DOHH2 (cell line): ENCODE measurements at regions not wholly inside any gene's neighbourhood (a gene's known extent, or its start where the extent isn't known, plus 50 kb on each side); places are given as distances from the start of the nearest gene placed in this dataset.

Experiments used
- H3F3A ChIP-seq: fragments of 200-600 bp; sonication (generic), shearing (Covaris generic); 2 replicates; pipeline ENCODE4 v1.6.0; 2016; ENCODE audit warnings: antibody characterized with exemption, mild to moderate bottlenecking; ENCODE audit not compliant: control insufficient read depth, insufficient read depth
- H3K27ac ChIP-seq: fragments of 200-600 bp; sonication (generic); 2 replicates; pipeline ENCODE4 v1.5.1; 2014; ENCODE audit warnings: low read depth, mild to moderate bottlenecking, low read length, moderate library complexity
- H3K27me3 ChIP-seq: fragments of 200-600 bp; sonication (generic); 2 replicates; pipeline ENCODE4 v1.6.1; 2014; ENCODE audit warnings: mild to moderate bottlenecking, low read length, mixed read lengths; ENCODE audit not compliant: control insufficient read depth
- H3K36me3 ChIP-seq: fragments of 200-600 bp; sonication (generic); 2 replicates; pipeline ENCODE4 v1.6.1; 2014; ENCODE audit warnings: mild to moderate bottlenecking, low read length, moderate library complexity, mixed read lengths; ENCODE audit not compliant: control insufficient read depth
- H3K4me1 ChIP-seq: fragments of 200-600 bp; sonication (generic); 2 replicates; pipeline ENCODE4 v1.6.1; 2014; ENCODE audit warnings: mild to moderate bottlenecking, low read length, mixed read lengths; ENCODE audit not compliant: control insufficient read depth
- H3K4me2 ChIP-seq: fragments of 200-600 bp; sonication (generic); 2 replicates; pipeline ENCODE4 v1.6.0; 2014; ENCODE audit warnings: mild to moderate bottlenecking, low read length, moderate library complexity
- H3K4me3 ChIP-seq: fragments of 200-600 bp; sonication (generic); 2 replicates; pipeline ENCODE4 v1.5.1; 2014; ENCODE audit warnings: mild to moderate bottlenecking, low read length, mixed read lengths
- H3K79me2 ChIP-seq: fragments of 200-600 bp; sonication (generic); 2 replicates; pipeline ENCODE4 v1.6.1; 2014; ENCODE audit warnings: mild to moderate bottlenecking, low read length, mixed read lengths; ENCODE audit not compliant: control insufficient read depth
- H3K9me2 ChIP-seq: fragments of 200-600 bp; sonication (generic); replicated peaks from 2 replicates; pipeline ENCODE4 v1.6.1; 2014; ENCODE audit warnings: mild to moderate bottlenecking, low read length, mixed read lengths; ENCODE audit not compliant: control insufficient read depth
- H3K9me3 ChIP-seq: fragments of 200-600 bp; sonication (generic); 2 replicates; pipeline ENCODE4 v1.6.1; 2014; ENCODE audit warnings: antibody characterized with exemption, low read length, mixed read lengths; ENCODE audit not compliant: control insufficient read depth, insufficient read depth
- H4K20me1 ChIP-seq: fragments of 200-600 bp; sonication (generic); 2 replicates; pipeline ENCODE4 v1.6.0; 2014; ENCODE audit warnings: low read depth, mild to moderate bottlenecking, antibody characterized with exemption, low read length, moderate library complexity; ENCODE audit not compliant: control insufficient read depth, insufficient read depth
- EZH2phosphoT487 ChIP-seq: fragments of 200-600 bp; sonication (generic); IDR thresholded peaks from 2 replicates; pipeline ENCODE4 v1.6.1; 2017; ENCODE audit warnings: borderline replicate concordance, mild to moderate bottlenecking, antibody characterized with exemption, low read length, moderate library complexity, mixed read lengths
- TF ChIP-seq, protein P1 (sequence below): fragments of 200-600 bp; sonication (generic); IDR thresholded peaks from one replicate; pipeline ENCODE4 v1.5.1; 2014; ENCODE audit warnings: antibody characterized with exemption, mild to moderate bottlenecking, low read depth, low read length; ENCODE audit not compliant: poor library complexity, severe bottlenecking

DNA sequence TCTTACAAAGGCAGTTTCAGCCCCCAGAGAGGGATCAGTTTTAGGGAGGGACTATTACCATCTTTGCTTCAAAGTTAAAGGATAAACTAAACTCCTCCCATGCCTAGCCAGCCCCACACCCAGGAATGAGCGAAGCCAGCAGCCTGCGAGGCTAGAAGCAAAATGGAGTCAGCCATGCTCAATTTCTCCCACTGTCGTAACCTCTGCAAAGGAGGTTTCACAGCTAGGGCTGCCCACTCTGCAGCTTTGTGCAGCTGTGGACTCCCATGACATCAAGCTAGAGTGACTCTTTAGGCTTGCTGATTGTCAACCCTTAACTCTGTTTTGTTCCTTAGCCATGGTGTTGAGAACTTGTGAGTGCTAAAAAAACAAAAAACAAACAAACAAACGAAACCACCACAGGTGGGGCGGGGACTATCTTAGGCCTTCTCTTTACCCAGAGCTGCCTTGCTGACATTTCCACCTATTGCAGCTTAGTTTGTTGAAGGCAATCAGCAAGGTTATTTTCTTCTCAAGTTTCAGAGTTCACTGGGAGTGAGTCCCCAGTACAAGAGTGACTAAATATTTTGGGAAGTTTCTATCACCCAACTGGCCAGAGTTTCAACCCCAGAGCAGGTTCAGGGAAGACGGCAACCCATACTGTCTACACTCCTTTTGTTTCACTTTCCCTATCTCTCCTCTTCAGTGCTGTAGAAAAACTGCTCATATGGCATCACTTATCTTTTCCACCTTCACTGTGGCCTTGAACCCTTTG lies 592.1 kb downstream of the XIRP2 start:
- Histone ChIP-seq H3K9me2 (no peaks in the 10 kb centered on the region), H3K79me2 (no peaks in the 10 kb centered on the region), H3K27me3 (no peaks in the 10 kb centered on the region), H3K36me3 (no peaks in the 10 kb centered on the region), H3F3A (no peaks in the 10 kb centered on the region), H3K27ac (no peak overlapping the region), H3K4me3 (no peak overlapping the region), H4K20me1 (no peaks in the 10 kb centered on the region), H3K9me3 (no peaks in the 10 kb centered on the region), H3K4me1 (no peaks in the 10 kb centered on the region), H3K4me2 (no peak overlapping the region)
- no peak for TF ChIP-seq EZH2phosphoT487
- TF ChIP-seq, protein P1, sequence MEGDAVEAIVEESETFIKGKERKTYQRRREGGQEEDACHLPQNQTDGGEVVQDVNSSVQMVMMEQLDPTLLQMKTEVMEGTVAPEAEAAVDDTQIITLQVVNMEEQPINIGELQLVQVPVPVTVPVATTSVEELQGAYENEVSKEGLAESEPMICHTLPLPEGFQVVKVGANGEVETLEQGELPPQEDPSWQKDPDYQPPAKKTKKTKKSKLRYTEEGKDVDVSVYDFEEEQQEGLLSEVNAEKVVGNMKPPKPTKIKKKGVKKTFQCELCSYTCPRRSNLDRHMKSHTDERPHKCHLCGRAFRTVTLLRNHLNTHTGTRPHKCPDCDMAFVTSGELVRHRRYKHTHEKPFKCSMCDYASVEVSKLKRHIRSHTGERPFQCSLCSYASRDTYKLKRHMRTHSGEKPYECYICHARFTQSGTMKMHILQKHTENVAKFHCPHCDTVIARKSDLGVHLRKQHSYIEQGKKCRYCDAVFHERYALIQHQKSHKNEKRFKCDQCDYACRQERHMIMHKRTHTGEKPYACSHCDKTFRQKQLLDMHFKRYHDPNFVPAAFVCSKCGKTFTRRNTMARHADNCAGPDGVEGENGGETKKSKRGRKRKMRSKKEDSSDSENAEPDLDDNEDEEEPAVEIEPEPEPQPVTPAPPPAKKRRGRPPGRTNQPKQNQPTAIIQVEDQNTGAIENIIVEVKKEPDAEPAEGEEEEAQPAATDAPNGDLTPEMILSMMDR = no peak

DNA sequence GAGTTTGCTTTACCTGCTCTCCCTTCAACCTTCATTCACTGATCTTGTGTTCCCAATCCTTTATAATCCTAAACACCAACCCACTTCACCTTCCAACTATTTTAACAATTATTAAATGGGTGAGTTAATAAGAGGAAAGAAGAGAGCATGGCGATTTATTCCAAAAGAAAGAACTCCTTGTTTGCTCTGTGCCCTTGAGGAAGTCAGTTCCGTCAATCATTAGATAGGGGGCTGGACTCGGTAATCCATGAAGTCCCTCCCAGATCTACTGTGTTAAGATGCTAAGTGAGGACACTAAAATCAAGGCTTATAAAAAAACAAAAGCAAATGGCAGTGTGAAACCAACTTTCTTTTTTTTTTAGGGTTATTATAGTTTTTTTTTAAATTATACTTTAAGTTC lies 589.9 kb downstream of the XIRP2 start:
- Histone ChIP-seq H3K27me3 (no peaks in the 10 kb centered on the region), H3K9me2 (no peaks in the 10 kb centered on the region), H3K36me3 (no peaks in the 10 kb centered on the region), H4K20me1 (no peaks in the 10 kb centered on the region), H3F3A (no peaks in the 10 kb centered on the region), H3K27ac (no peak overlapping the region), H3K9me3 (no peaks in the 10 kb centered on the region), H3K79me2 (no peaks in the 10 kb centered on the region), H3K4me2 (no peak overlapping the region), H3K4me3 (no peak overlapping the region), H3K4me1 (no peaks in the 10 kb centered on the region)
- TF ChIP-seq EZH2phosphoT487 = no peak
- TF ChIP-seq, protein P1 = no peak

DNA sequence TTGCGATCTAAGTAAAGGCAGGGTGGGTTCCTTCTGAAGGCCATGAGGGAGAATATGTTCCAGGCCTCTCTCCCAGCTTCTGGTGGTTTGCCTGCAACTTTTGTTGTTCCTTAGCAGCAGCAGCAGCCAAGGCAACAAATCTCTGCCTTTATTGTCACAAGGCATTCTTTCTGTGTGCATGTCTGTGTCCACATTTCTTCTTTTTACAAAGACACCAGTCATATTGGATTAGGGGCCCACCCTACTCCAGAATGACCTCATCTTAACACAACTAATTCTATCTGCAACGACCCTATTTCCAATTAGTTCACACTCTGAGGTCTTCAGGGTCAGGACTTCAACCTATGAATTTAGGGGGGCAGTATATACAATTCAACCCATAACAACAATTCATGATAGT lies 587.5 kb downstream of the XIRP2 start:
- no peaks in the 10 kb centered on the region for H4K20me1 ChIP-seq
- no peaks in the 10 kb centered on the region for H3K4me1 ChIP-seq
- no peak overlapping the region for H3K4me3 ChIP-seq
- H3K27me3 ChIP-seq = no peaks in the 10 kb centered on the region
- H3K9me2 ChIP-seq = no peaks in the 10 kb centered on the region
- no peak for TF ChIP-seq EZH2phosphoT487
- TF ChIP-seq, protein P1 = no peak
- no peaks in the 10 kb centered on the region for H3K36me3 ChIP-seq
- no peak overlapping the region for H3K27ac ChIP-seq
- H3K4me2 ChIP-seq = no peak overlapping the region
- H3F3A ChIP-seq = no peaks in the 10 kb centered on the region
- H3K9me3 ChIP-seq = no peaks in the 10 kb centered on the region
- no peaks in the 10 kb centered on the region for H3K79me2 ChIP-seq
